HG03378 (cell line): ENCODE measurements at regions not wholly inside any gene's neighbourhood (a gene's known extent, or its start where the extent isn't known, plus 50 kb on each side); places are given as distances from the start of the nearest gene placed in this dataset.
"Not testable (repeated sequence)": the region's sequence is repeated elsewhere in the genome, so short reads cannot be mapped to it uniquely, and the experiment has no call there.

ENCODE experiments used
- ATAC-seq: cut with Tn5 transposase; IDR thresholded peaks from one replicate; pipeline ENCODE4 v1.9.1; 2021; ENCODE audit warnings: mild to moderate bottlenecking, moderate library complexity; ENCODE audit not compliant: unreplicated experiment

GRCh38 chr1:101474039-101474665, 237.3 kb downstream of the S1PR1 start:
- peak; percentile 68 for ATAC-seq

- no peak for ATAC-seq
These were observed 239.7 kb downstream of the S1PR1 start for GRCh38 chr1:101476541-101476940.

- no peak for ATAC-seq
These were observed 243.1 kb downstream of the S1PR1 start for GRCh38 chr1:101479945-101480344.

GRCh38 chr1:101482306-101482705, 245.5 kb downstream of the S1PR1 start:
- ATAC-seq, result no peak

- ATAC-seq, result no peak
These were observed 247.3 kb downstream of the S1PR1 start for GRCh38 chr1:101483982-101484688.

- ATAC-seq, result no peak
These were observed 248.0 kb downstream of the S1PR1 start for GRCh38 chr1:101484689-101485338.

GRCh38 chr1:101485712-101486111, 248.9 kb downstream of the S1PR1 start:
- no peak for ATAC-seq

GRCh38 chr1:101492144-101492543, 255.3 kb downstream of the S1PR1 start:
- not testable (repeated sequence) for ATAC-seq

GRCh38 chr1:101493920-101494319, 257.1 kb downstream of the S1PR1 start:
- not testable (repeated sequence) for ATAC-seq

GRCh38 chr1:101496109-101496508, 259.3 kb downstream of the S1PR1 start:
- ATAC-seq, result no peak

GRCh38 chr1:101497881-101498559, 261.2 kb downstream of the S1PR1 start:
- ATAC-seq, result no peak

GRCh38 chr1:101504106-101504505, 267.3 kb downstream of the S1PR1 start:
- not testable (repeated sequence) for ATAC-seq

- ATAC-seq, result not testable (repeated sequence)
These were observed 268.4 kb downstream of the S1PR1 start for GRCh38 chr1:101505240-101505639.

GRCh38 chr1:101506541-101507164, 269.8 kb downstream of the S1PR1 start:
- peak; percentile 72 for ATAC-seq

- no peak for ATAC-seq
These were observed 270.7 kb downstream of the S1PR1 start for GRCh38 chr1:101507547-101507971.

- ATAC-seq, result no peak
These were observed 272.1 kb downstream of the S1PR1 start for GRCh38 chr1:101508913-101509312.

- no peak for ATAC-seq
These were observed 272.6 kb downstream of the S1PR1 start for GRCh38 chr1:101509370-101509769.

GRCh38 chr1:101511202-101511891, 274.5 kb downstream of the S1PR1 start:
- ATAC-seq, result no peak

- ATAC-seq, result peak; percentile 87
These were observed 283.5 kb downstream of the S1PR1 start for GRCh38 chr1:101520302-101520701.

- ATAC-seq, result no peak
These were observed 285.7 kb downstream of the S1PR1 start for GRCh38 chr1:101522486-101522885.
